Heart left ventricle (tissue), 16 donors: ENCODE measurements at regions not wholly inside any gene's neighbourhood (a gene's known extent, or its start where the extent isn't known, plus 50 kb on each side); places are given as distances from the start of the nearest gene placed in this dataset.

Experiments
- ATAC-seq, 4 donors: fragments of 200-7000 bp; cut with Tn5 transposase; one replicate each; pipeline ENCODE4 v1.9.1; 2020 to 2022; ENCODE audit warnings: moderate library complexity in 4 of 4, mild to moderate bottlenecking in 3 of 4, moderate number of reproducible peaks in 1 of 4
- DNase-seq, 5 donors: peaks; one replicate each; pipeline ENCODE4 v3.0.0-alpha.2; 2020
- H3K27ac ChIP-seq, 12 donors: fragments of 200-600 bp; sonication (generic) in 4 of 12; one replicate each; pipeline versions ENCODE4 v1.5.0 to v1.8.0; 2016 to 2022; ENCODE audit warnings: mild to moderate bottlenecking in 2 of 12
- H3K27me3 ChIP-seq, 9 donors: fragments of 200-600 bp; sonication (generic) in 2 of 9; one replicate each; pipeline versions ENCODE4 v1.5.1 to v1.8.0; 2016 to 2022; ENCODE audit warnings: mild to moderate bottlenecking in 3 of 9
- H3K36me3 ChIP-seq, 9 donors: fragments of 200-600 bp; sonication (generic) in 2 of 9; one replicate each; pipeline versions ENCODE4 v1.5.0 to v1.8.0; 2018 to 2022; ENCODE audit warnings: mild to moderate bottlenecking in 2 of 9
- H3K4me1 ChIP-seq, 12 donors: fragments of 200-600 bp; sonication (generic) in 4 of 12; one replicate each; pipeline versions ENCODE4 v1.5.0 to v1.8.0; 2016 to 2022; ENCODE audit warnings: mild to moderate bottlenecking in 3 of 12
- H3K4me3 ChIP-seq, 12 donors: fragments of 200-600 bp; sonication (generic) in 4 of 12; one replicate each; pipeline versions ENCODE4 v1.5.0 to v1.8.0; 2017 to 2022; ENCODE audit warnings: mild to moderate bottlenecking in 9 of 12, moderate library complexity in 4 of 12
- H3K9me3 ChIP-seq, 12 donors: fragments of 200-600 bp; sonication (generic) in 4 of 12; one replicate each; pipeline versions ENCODE4 v1.5.0 to v1.8.0; 2016 to 2022; ENCODE audit warnings: mild to moderate bottlenecking in 1 of 12
- POLR2A ChIP-seq, 2 donors: fragments of 450-650 bp; IDR thresholded peaks; one replicate each; pipeline ENCODE4 v1.6.1; 2017; ENCODE audit warnings: antibody characterized with exemption in 2 of 2, mild to moderate bottlenecking in 2 of 2, moderate library complexity in 2 of 2
- WGBS, 4 donors: extraction: QIAGEN DNeasy Blood & Tissue Kit in 2 of 4; methylation state at CpG; one replicate each; pipeline versions ENCODE4 v1.1.5 to v1.1.7; 2013 to 2018; 5-methylcytosine and 5-hydroxymethylcytosine counted together
- intact Hi-C, 10 donors: fragments of 100-400 bp; cut with DNase I; formaldehyde crosslinking; loops; one replicate each; pipeline versions ENCODE4 v1.11.1 to v1.14.2; 2022
- TF ChIP-seq, protein P1 (sequence below), 12 donors: fragments of 200-600 bp; sonication (generic) in 4 of 12; IDR thresholded peaks; one replicate each; pipeline versions ENCODE4 v1.5.0 to v1.8.0; 2018 to 2022; ENCODE audit warnings: antibody characterized with exemption in 12 of 12, mild to moderate bottlenecking in 5 of 12
- donor health status: ischemic (EF 13 %, LVEDD 7.1; RV severe dilation, severe dysfunction).
- donor health status: healthy with polysubstance abuse.
- donor health status: DM: no; HTN: yes; CAD: no.
- donor health status: DM: no; HTN: no; CAD: no.
- donor health status: ischemic (EF 25% LVEDD 6.9; RV normal size, moderate dysfunction).
- donor health status: ischemic (EF 25% LVEDD 5.7; RV mildly dilated, moderate dysfunction).
- donor health status: healthy.
- donor health status: DM: yes; HTN: yes; CAD: no.
- donor health status: ischemic (EF 35%, LVEDD 5.7; RV mildly dilated, moderate dysfunction).
- donor health status: nonischemic (EF 11% LVEDD 7.7; RV severe dilation, severe dysfunction).
- donor health status: DM: yes; HTN: yes; CAD: no.
- donor health status: PGD.
- donor health status: ischemic (EF 29% LVEDD 5.4; RV normal size, mild dysfunction).
- donor health status: nonischemic (EF 23%, LVEDD 6.1; RV moderate dilation, normal function).

DNA sequence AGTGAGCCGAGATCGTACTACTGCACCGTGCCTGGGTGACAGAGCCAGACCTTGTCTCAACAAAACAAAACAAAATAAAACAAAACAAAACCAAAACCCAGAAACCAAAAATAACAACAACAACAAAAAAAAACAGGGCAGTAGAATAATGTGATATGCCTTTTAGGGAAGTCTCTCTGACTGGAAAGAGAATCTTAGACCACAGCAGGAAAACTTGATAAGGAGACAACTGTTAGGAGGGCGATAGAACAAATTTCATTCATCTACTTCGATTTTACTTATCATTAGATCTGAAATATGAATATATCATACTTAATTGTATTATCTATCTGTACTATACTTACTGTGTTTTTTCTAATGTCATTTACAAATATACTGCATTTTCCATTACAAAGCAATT, 109.0 kb upstream of the CNTNAP5 start:
- no peak overlapping the region for H3K27ac ChIP-seq
- DNase-seq (no peak), ATAC-seq (no peak)
- H3K4me1 ChIP-seq: no peaks in the 10 kb centered on the region
- no peaks in the 10 kb centered on the region for H3K9me3 ChIP-seq
- TF ChIP-seq POLR2A (IDR thresholded peaks at IDR 0.05): no peak
- TF ChIP-seq, protein P1, sequence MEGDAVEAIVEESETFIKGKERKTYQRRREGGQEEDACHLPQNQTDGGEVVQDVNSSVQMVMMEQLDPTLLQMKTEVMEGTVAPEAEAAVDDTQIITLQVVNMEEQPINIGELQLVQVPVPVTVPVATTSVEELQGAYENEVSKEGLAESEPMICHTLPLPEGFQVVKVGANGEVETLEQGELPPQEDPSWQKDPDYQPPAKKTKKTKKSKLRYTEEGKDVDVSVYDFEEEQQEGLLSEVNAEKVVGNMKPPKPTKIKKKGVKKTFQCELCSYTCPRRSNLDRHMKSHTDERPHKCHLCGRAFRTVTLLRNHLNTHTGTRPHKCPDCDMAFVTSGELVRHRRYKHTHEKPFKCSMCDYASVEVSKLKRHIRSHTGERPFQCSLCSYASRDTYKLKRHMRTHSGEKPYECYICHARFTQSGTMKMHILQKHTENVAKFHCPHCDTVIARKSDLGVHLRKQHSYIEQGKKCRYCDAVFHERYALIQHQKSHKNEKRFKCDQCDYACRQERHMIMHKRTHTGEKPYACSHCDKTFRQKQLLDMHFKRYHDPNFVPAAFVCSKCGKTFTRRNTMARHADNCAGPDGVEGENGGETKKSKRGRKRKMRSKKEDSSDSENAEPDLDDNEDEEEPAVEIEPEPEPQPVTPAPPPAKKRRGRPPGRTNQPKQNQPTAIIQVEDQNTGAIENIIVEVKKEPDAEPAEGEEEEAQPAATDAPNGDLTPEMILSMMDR (IDR thresholded peaks at IDR 0.05): no peak
- no peak overlapping the region for H3K4me3 ChIP-seq
- H3K27me3 ChIP-seq: no peaks in the 10 kb centered on the region
- intact Hi-C loops: no loop called here
- 70 to 77% (median 75%) methylated on average over 5 of the region's 5 CpGs for WGBS, 4 donors
- no peaks in the 10 kb centered on the region for H3K36me3 ChIP-seq

DNA sequence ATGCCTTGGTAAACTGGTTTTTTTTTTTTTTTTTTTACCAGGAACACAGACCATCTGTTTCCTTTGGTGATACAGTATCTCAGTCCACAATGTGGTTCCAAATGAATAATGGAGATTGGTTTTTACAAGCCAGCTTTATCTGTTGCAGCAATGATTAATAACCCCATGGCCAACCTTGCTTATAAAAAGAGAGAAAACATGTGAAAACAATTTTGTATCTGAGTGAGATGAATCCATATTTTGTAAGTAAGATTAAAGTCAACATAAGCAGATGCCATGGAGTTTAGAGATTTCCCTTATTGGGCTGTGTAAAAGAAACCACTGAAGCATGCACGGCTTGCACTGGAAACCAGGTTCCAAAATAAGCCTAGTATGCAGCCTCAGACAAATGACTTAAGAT, 108.6 kb upstream of the CNTNAP5 start:
- no peaks in the 10 kb centered on the region for H3K27me3 ChIP-seq
- intact Hi-C loops: no loop called here
- H3K4me3 ChIP-seq: no peak overlapping the region
- TF ChIP-seq, protein P1 (IDR thresholded peaks at IDR 0.05): no peak
- no peak for TF ChIP-seq POLR2A (IDR thresholded peaks at IDR 0.05)
- 50 to 59% (median 54%) methylated on average over 1 of the region's 1 CpG for WGBS, 4 donors
- ATAC-seq (no peak), DNase-seq (no peak)
- no peaks in the 10 kb centered on the region for H3K36me3 ChIP-seq
- no peaks in the 10 kb centered on the region for H3K4me1 ChIP-seq
- no peaks in the 10 kb centered on the region for H3K9me3 ChIP-seq
- H3K27ac ChIP-seq: no peak overlapping the region

DNA sequence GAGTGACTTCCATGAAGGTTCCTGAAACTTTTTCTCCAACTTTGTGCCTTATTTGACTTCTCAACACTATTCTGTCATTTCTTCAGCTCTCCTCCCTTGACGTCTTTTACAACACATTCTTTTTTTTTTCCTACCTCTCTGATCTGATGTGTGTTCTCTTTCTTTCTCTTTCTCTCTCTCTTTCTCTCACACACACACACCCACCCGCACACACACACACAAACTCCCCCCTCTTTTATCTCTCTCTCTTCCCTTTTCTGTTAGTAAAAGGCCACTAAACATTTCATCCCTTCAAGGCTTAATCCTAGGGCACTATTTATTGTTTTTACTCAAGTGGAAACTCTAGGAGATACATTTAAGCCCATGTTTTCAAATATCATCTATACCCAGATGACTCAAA, 107.8 kb upstream of the CNTNAP5 start:
- Histone ChIP-seq H3K4me1 (no peaks in the 10 kb centered on the region), H3K9me3 (no peaks in the 10 kb centered on the region), H3K4me3 (no peak overlapping the region), H3K27me3 (no peaks in the 10 kb centered on the region), H3K27ac (no peak overlapping the region), H3K36me3 (no peaks in the 10 kb centered on the region)
- intact Hi-C loops: no loop called here
- TF ChIP-seq POLR2A (IDR thresholded peaks at IDR 0.05): no peak
- TF ChIP-seq, protein P1 (IDR thresholded peaks at IDR 0.05): no peak
- ATAC-seq: no peak
- WGBS, 4 donors: 48 to 67% (median 61%) methylated on average over 2 of the region's 2 CpGs
- DNase-seq: no peak

DNA sequence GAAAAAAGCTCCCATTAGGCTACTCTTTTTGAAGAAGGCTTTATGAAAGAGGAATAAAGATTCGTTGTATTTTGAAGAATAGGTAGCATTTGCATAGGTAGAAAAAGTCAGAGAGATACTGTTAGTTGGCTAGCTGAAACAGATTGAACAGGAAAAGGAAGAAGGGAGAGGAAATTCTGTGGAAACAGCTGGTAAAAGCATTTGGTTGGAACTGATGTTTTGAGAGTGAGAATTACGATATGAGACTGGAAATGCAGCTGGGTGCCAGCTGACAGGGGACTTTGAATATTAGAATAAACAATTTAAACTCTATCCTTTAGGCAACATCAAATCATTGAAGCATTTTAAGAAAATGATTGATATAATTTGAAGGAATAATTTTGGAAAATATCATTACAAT, 96.7 kb upstream of the CNTNAP5 start:
- intact Hi-C loops: no loop called here
- no peaks in the 10 kb centered on the region for H3K4me1 ChIP-seq
- DNase-seq (no peak), ATAC-seq (no peak)
- no peak overlapping the region for H3K4me3 ChIP-seq
- H3K27ac ChIP-seq: no peak overlapping the region
- H3K9me3 ChIP-seq: peaks cover 0 to 14% (median 0%) of the 10 kb centered on the region in 12 donors
- no peaks in the 10 kb centered on the region for H3K36me3 ChIP-seq
- WGBS, 4 donors: 35 to 50% (median 42%) methylated on average over 2 of the region's 2 CpGs
- H3K27me3 ChIP-seq: no peaks in the 10 kb centered on the region
- TF ChIP-seq, protein P1 (IDR thresholded peaks at IDR 0.05): no peak
- no peak for TF ChIP-seq POLR2A (IDR thresholded peaks at IDR 0.05)
